ENCODE measurements at regions not wholly inside any gene's neighbourhood (a gene's known extent, or its start where the extent isn't known, plus 50 kb on each side); places are given as distances from the start of the nearest gene placed in this dataset.

DNA sequence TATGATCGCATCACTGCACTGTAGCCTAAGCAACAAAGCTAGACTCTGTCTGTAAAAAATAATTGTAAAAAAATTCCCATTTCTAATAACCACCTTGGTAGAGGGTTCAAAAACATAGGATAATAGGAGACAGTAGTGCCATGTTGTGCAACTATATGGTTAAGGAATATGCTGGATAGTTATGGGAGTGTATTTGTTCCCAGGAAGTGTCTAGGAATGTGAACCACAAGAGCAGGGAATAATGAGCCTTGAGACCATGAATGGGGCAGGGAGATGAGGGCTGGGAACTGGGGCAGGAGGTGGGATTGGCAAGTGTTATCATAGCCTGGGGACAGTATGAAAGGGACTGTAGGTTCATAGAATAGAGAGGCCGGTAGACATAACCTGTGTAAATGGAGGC, 50.4 kb downstream of the RUSC2 start:
- no peak for DNase-seq

DNA sequence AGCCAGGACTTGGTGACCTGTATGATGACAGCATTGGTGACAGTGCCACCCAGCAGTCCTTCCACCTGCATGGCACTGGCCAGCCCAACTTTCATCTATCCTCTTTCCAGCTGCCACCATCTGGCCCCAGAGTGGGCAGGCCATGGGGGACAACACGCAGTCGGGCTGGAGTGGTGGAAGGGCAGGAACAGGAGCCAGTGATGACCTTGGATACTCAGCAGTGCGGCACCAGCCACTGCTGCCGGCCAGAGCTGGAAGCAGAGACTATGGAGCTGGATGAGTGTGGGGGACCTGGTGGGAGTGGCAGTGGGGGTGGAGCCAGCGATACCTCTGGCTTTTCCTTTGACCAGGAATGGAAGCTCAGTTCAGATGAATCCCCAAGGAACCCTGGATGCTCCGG, 56.9 kb downstream of the RUSC2 start:
- DNase-seq = no peak

DNA sequence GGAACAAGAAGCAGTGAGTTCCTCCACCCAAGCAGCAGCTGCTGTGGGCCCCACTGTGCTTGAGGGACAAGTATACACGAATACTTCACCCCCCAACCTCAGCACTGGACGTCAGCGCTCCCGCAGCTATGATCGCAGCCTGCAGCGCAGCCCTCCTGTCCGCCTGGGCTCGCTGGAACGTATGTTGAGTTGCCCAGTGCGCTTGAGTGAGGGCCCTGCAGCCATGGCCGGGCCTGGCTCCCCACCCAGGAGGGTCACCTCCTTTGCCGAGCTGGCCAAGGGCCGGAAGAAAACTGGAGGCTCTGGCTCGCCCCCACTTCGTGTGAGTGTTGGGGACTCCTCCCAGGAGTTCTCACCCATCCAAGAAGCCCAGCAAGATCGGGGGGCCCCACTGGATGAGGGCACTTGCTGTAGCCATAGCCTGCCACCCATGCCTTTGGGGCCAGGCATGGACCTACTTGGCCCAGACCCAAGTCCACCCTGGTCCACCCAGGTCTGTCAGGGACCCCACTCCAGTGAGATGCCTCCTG, 57.1 kb upstream of the TESK1 start:
- DNase-seq = no peak

DNA sequence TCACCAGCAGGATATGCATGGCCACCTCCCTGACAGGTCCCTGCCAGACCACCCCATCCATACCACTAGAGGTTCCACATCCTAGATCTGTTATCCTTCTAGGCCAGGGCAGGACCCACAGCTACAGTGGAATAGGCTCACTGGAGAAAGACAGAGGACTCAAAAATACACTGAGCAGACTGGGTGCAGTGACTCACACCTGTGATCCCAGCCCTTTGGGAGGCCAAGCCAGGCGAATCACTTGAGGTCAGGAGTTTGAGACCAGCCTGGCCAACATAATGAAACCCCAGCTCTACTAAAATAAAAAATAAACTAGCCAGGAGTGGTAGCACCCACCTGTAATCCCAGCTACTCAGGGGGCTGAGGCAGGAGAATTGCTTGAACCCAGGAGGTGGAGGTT, 56.5 kb upstream of the TESK1 start:
- DNase-seq = no peak

DNA sequence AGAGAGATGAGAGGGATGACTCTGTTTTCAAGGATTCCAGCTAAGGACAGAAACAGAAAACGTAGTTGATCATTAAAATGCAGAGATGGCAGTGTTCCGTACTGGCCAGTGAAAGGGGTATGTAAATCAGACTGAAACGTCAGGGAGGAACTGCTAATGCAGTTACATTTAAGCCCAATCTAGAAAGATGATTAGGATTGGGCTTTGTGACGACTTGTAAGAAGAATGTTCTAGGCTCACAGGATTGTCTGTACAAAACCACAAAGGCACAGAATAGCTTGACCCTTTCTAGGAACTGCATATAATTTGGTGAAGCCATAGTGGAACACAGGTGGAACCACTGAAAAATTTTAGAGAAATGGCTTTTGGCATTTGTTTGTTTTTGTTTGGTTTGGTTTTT, 55.6 kb upstream of the TESK1 start:
- no peak for DNase-seq

DNA sequence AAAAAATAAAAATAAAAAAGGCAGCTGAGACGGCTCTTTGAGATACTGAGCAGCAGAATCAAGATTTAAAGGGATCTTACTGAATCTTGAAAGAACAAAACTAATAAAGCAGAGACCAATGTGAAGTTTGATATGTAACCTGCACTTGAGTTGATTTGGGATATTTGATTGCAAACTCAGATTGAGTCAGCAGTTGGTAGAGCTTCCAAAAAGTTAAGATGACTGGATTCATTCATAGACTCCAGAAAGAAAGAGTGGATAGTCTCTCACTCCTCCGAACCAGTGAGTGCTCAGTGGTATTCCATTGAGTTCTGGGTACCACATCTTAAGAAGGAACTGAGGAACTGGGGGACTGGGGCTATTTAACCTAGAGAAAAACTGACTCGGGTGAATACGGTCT, 52.7 kb upstream of the TESK1 start:
- DNase-seq = no peak

DNA sequence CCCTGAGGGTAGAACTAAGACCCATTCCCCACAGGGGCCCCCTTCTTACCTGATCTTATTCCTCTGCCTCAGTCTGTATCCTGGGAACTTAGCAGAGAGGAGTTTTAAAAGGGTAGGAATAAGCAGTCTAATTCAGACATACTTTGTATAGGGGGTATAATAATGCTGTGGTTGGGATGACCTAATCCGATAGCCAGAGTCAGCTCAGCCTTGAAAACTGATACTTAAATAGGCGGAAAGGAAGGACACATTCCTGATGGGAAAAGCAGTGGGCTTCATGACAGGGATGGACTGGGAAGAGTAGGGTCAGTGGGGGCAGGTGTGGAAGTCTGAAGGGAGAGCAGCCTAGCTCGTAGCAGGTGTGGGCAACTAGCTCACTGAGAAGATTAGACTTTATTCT, 52.2 kb upstream of the TESK1 start:
- no peak for DNase-seq

DNA sequence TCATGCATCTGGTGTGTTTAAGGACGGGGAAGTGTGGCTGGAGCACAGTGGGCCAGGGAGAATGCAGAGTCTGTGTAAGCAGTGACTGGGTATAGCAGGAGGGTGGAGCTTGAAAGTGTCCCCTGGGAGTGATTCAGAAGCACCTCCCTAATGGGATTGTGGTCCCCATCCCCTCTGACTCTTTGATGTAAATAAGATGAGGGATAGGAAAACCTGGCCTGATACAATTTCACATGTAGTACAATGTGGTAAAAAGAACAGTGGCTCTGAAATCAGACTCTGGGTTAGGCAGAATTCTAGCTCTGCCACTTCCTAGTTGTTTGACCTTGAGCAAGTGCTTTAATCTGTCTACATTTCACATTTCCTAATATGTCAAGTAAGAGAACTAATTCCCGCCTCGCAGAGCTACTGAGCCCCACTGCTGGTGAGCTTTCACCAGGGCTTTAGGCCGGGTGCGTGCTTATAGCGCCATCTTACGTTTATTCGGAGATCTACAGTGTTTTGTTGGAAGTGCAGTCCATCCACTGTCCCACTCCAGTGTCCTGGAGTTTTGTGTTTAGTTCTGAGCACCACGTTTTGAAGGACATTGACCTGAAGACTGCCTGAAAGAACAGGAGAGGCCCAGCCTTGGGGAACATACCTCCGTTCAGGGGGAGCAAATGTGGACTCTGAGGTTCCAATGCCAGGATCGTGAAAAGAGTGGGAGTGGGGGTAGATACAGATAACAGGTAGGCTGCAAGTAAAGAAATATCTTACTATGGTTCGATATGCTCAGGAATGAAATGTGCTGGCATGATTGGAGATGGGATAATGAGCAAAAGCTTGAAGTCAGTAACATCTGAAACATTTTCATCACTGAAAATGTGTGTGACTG, 51.2 kb upstream of the TESK1 start:
- DNase-seq = peak in 1 of 5 experiments; percentile 49

DNA sequence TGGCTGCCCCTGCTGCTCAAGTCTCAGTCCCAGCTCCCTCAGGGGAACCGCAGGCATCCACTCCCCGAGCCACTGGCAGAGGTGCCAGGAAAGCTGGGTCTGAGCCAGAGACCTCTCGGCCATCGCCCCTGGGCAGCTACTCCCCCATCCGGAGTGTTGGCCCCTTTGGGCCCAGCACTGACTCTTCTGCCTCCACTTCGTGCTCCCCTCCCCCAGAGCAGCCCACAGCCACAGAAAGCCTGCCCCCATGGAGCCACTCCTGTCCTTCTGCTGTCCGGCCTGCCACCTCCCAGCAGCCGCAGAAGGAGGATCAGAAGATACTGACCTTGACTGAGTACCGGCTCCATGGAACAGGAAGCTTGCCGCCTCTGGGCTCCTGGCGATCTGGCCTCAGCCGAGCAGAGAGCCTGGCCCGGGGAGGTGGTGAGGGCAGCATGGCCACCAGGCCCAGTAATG, 49.8 kb upstream of the TESK1 start:
- DNase-seq = no peak
